ENCODE measurements at regions not wholly inside any gene's neighbourhood (a gene's known extent, or its start where the extent isn't known, plus 50 kb on each side); places are given as distances from the start of the nearest gene placed in this dataset.

DNA sequence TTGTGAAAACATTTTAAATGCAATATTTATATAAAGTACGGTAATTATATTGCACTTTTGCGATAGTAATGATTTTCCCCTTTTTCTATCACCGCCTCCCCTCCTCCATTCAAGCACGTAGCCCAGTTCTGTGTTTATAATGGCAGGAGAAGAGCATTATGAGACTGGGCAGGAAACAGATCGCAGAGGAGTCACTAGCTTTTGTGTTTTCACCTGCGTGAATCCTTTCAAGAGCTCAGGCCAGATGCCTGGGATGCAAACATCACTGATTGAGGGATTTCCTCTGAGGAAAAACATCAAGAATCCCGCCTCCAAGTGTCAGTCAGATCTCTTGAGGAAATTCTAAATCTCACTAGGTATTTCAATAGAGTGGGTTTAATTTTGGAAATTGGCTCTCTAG lies 178.4 kb upstream of the FN1 start:
- DNase-seq: no peak

DNA sequence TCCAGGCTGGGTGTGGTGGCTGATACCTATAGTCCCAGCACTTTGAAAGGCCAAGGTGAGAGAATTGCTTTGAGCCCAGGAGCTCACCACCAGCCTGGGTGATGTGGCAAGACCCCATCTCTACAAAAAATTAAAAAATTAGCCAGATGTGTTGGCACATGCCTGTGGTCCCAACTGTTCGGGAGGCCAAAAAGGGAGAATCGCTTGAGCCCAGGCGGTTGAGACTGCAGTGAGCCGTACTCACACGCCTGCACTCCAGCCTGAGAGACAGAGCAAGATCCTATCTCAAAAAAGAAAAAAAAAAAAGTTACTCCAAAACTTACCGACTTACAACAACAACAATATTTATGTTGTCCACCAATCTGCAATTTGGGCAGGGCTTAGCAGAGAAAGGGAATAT lies 178.0 kb upstream of the FN1 start:
- DNase-seq: no peak

DNA sequence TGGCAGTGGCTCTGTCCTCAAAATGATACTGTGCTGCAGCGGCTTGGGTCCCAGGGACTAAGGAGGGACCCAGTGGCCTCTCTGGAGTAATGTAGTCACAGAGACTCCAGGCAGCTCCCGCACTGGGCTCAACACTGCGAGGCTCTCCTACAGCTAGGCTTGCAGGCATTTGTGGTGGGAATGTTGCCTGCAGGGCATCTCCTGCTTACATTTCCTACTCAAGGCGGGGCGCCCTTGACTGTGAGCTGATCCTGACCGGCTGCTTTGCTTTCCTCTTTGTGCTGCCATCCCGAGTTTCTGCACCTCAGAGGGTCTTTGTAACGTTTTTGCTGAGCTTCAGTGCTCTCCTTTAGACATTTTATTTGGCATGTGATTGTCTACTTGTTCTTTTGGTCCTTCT lies 177.4 kb upstream of the FN1 start:
- no peak for DNase-seq

DNA sequence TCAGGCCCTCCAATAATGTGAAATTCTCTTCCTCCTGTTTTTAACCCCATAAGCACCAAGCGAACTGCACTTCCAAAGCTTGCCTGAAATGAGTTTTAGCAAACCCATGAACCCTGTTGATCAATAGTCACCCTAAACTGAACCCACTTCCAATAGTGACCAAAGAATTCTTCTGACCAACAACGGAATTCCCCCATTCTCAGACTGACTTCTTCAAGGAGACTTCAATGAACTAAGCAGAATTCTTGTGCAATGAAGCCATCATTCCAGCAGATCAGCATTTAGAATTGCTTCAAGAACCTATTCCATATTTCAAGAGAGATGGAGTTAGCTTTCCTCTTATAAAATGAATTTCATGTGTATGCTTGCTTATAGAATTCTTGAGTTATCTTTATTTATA lies 176.9 kb upstream of the FN1 start:
- DNase-seq: no peak

DNA sequence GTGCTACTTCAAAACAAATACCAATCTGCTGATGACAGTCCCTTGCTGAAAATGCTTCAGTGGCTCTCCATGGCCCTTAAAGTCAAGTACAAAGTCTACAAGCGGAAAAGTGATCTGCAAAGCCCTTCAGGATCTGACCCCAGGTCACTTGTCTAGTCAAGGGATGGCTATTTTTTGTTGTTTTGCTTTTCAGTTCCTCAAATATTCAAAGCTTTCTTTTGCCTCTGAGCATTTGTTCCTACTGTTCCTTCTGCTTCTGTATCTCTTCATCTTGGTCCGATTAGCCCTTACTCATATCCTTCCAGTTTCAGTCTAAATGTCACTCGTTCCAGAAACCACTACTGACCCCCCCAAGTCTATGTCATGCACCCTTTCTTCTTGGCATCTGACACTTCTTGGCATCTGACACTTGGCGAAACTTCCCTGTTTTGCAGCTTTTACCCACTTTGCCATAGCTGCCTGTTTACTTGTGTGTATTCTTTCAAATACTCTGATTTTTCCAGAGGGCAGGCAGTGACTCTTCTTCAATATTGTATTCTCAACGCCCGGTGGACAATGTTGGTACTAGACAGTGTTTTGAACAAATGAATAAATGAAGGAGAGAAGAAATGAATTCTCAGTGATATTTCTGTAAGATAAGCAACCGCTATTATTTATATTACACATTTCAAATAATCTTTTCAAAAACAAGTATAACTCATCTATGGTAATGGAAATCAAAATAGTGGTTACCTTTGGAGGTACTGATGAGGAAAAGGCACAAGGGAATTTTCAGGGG lies 175.9 kb upstream of the FN1 start:
- no peak for DNase-seq

DNA sequence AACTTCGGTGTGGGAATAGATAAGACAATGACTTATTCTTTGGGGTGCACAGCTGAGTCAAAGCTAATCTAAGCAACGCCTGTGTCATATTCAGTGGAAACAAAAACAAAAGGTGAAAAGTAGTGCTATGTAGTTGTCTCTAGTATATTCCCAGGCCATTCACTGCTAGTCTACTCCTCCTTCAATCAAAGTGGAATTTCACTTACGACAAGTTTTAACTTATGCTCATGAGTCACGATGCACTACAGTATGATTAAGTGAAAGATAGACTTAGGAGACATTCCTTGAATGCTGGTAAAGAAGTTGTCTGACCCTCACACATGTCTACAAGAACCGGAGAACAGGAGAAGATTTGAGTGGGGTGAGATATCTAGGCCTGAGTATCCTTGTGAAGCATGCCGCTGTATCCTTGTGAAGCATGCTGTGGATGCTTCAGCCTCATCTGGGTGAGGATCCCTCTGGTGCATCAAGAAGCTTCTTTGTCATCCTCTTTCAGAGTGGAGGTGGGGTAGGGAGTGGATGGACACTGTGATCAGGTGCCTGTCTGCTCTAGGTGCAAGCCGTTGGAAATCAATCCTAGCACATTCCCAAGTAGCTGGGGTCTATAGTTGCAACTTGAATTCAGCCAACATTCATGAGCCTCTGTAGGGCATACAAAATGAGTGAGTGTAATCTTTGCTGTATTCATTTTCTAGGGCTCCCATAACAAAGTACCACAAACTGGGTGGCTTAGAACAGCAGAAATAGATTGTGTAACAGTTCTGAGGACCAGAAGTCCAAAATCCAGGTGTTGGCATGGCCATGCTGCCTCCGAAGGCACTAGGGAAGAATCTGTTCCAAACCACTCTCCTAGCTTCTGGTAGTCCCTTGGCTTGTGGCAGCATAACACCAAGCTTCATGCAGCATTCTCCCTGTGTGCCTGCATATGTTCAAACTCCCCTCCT lies 173.5 kb upstream of the FN1 start:
- DNase-seq: no peak

DNA sequence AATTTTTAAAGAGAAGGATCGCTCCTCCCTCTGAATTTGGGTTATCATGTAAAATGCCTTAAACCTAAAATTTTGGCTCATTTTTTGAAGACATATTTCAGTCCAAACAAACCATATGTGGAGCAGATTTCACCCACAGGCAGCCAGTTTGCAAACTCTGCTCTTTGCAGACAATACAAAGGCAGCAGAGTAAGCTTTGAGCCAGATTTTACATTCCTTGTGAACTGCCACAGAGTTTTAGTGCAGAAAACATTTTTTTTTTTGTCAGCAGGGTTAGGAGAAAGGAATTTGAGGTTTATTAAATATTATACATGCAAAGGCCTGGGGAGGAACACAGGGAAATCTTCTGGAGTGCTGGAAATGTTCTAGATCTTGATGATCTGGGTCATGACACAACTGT lies 171.9 kb upstream of the FN1 start:
- DNase-seq: no peak

DNA sequence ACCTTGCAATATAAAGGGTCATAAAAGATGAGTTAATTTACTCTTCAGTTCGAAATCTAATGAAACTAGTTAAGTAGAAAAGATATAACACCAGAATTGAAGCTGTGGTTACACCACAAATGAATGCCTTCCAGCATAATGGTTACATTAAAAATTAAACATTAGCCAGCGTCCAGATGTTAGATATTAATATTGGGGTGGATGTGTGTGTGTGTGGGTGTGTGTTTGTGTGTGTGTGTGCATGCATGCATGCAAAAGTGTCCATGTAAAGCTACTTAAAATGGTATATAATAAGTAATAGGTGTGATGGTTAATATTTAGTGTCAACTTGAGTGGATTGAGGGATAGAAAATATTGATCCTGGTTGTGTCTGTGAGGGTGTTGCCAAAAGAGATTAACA lies 170.4 kb upstream of the FN1 start:
- no peak for DNase-seq

DNA sequence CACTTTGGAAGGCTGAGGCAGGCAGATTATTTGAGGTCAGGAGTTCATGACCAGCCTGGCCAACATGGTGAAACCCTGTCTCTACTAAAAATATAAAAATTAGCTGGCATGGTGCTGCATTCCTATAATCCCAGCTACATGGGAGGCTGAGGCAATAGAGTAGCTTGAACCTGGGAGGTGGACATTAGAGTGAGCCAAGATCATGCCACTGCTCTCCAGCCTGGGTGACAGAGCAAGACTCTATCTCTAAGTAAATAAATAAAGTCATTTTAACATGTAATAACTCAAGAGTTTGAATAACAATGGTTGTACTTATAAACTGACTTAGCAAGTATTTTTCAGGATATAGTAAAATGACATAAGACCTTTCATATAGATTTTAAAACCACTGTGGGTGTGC lies 169.3 kb upstream of the FN1 start:
- DNase-seq: no peak

DNA sequence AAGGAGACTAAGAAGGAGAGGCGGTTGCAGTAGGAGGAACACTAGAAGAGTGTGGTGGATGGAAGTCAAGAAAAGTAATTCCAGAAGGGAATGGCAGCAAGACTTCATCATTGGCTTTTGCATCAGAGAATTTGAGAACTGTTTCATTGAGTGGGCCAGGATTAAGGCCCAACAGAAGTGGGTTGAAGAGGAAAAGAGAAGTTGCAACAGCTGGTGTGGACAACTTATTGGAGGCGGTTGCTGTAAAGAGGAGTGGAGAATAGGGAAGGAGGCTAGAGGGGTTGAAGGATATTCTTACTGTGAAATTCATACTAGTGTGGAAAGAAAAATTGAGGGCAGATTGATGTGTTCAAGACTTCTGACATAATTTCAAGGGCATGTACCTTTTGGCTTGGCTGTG lies 168.7 kb upstream of the FN1 start:
- no peak for DNase-seq

DNA sequence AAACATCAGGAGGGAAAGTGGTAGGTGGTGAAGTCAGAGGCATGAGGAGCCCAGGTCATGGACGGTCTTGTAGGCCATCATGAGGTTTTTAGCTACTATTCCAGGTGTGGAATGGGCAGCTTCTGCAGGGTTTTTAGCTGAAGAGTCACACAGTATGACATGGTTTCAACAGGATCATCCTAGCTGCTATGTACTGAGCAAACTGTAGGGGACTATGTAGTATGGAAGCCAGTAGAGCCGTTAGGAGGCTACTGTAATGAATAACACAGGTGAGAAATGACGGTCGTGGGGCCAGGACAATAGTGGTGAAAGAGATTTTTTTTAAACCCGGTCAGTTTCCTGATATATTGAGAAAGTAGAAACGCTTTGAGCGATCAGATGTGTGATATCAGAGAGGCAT lies 167.6 kb upstream of the FN1 start:
- no peak for DNase-seq

DNA sequence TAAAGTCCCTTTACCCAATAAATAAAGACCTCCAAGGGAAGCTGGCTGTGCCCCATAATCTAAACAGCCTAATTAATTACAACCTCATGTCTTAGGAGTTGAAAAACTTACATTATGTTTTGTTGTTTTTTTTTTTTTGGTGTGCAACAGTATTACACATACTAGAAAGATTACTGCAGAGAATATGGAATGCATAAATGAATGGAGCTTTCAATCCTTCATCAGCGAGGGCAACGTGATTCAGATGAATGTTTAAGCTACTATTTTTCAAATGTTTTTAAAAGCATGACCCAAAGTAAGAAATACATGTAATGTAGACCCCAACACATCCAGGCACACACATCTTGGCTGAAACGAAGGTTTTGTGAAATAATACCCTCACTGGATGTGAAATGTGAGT lies 167.1 kb upstream of the FN1 start:
- no peak for DNase-seq

DNA sequence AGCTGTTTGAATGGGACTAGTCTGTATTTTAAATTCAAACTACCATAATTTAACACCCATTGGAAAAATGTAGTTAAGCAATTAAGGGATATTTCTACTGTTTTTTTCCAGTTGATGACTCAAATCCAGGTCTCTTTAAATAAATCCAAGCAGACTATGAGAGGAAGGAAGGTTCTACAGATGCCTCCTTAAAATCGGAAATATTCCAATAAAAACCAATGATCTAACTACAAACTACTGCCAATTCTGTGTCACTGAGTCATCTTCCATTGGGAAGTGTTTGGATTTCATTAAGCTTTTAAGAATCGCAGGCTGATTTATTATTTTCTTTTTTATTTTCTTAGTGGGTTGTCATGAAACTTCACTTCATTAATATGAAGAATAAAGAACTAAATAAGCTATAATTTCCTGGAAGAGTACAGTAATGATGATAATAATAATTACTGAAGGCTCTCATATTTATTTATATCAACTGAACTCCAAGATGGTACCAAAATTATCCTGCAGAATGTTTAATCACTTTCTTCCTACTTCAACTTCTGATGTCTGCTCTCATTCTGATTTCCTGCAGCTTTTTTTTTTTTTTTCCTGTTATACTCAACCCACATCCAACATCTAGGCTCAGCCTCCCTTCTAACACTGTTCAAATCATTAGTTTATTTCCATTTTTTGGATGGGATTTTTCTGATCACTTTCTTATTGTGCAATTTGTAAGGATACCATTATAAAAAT lies 166.3 kb upstream of the FN1 start:
- DNase-seq: no peak

DNA sequence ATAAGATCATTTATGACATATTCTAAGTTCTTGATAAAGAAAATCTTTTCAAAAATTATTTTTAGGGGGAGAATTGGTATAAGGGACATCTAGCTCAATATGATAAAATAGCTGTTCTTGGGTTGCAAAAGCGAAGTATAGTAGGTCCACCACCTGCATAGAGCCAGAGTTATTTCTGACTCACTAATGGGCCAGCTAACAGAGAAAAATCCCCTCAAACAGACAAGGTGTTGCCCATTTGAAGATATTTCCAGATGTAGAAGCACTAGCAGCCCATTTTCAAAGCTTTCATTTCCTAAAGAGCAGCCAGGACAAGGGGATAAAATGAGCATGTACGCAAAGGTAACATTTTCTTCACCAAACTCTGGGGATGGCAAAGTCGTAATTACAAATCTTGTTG lies 165.7 kb upstream of the FN1 start:
- DNase-seq: no peak

DNA sequence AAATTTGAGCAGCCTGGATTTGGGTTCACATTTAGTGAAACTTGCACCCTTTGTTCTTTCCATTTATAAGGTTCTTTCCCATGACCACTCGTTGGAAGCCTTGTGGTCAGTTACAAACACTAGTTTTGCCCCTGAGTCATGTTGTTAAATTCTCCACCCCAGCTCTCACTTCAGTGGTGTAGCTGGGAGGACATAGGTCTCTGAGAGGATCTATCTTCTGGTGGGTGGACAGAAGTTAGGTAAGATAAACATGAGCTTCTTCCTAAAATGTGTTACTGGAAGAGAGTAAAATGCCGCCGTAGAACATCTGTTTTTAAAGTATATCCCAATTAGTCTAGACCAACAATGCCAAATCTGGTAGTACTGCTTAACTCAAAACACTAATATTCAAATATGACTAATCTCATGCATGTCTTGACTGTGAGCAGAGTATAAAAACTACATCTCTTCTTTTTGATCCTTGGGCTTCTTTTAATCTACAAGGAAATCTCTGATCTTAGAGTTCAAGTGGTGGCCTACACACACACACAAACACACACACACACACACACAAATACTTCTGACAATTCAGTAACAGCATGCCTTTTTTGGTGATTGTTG lies 162.6 kb upstream of the FN1 start:
- DNase-seq: no peak

DNA sequence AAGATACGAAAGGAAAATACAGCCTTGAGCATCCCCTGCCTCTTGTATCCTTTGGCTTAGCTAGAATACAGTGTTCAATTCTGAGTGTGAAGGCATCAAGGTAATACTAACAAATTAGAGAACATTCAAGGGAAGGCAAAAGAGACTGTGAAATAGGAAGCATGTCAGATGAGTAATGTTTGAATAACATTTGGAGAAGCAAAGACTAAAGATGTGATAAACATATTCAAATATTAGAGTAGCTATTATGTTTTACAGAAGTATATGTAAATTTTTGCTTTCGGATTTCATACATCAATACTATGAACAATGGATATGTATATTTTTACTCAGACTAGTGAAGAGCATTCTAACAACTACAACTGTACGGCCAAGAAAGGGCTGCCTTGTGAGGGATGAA lies 161.7 kb upstream of the FN1 start:
- no peak for DNase-seq

DNA sequence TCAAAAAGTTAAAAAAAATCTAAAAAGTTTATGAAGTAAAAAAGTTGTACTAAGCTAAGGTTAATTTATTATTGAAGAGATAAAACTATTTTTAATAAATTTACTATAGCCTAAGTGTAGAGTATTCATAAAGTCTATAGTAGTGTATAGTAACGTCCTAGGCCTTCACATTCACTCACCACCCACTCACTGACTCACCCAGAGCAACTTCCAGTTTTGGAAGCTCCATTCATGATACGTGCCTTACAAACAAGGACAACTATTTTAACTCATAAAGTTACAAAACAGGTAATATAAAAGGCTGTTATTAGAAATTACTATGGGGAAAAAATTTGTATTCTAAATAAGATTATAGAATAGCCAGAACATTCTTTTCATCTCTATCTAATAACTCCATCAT lies 158.9 kb upstream of the FN1 start:
- DNase-seq: no peak

DNA sequence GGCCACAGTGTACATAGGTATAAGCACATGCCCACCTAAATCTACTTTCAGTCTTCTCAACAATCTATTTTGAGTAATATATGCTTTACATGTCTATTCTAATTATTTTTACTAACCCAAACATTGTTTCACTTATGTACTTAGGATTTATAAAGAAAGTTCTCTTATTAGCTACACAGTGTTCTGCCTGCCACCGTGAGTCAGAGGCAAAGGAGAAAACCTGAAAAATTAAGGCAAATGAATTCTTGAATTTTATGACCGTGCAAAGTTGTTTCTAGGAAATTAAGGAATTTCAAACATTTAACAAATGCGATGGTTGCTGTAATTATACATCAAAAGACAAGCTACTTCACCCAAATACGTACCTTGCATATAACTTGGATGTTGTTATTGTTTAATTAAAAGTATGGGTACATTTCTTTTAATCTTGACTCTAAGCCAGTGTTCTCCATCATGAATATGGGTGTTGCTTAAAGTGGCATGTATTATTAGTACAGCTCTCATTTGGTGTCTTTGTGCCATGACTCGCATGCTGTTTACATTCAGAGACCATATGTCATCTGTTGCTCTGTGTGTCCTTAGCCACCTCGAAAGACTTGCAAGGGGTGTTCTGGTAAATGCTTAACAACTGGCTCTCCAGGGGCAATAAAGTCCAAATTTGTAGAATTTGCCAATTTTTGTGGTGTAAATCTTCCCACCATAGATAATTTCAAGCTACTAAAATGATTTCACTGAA lies 154.3 kb upstream of the FN1 start:
- no peak for DNase-seq

DNA sequence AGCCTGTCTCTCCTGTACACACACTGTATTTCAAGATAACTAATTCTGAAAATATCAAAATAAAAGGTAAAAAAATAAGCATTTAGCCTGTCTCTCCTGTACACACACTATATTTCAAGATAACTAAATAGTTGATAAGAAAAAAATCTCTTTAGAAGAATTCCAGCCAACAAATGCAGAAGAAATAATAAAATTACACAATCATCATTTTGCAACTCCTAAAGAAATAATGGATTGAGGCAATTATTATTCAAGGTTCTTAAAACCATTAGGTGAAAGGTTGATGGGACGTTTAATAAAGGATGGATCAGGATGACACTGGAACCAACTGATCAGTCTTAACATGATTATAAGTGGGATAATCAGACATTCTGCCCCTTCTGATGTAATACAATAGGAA lies 148.0 kb upstream of the FN1 start:
- DNase-seq: no peak

DNA sequence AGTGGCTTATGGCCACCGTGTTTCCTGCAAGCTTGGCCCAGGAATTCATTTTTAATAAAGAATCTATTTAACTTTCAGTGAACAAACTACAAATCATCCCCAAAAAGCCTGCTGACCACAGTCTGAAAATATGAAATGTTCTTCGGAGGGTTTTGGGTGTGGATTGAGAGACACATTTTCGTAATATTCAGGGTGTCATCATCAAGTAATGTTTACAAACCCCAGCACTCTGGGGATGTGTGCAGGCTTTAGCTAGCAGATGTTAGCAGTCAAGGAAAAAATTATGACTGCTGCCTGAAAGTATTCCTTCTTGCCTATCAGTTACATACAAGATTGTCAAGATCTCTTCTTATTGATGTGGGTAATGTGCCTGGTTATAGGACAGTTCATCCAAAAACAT lies 143.9 kb upstream of the FN1 start:
- no peak for DNase-seq

DNA sequence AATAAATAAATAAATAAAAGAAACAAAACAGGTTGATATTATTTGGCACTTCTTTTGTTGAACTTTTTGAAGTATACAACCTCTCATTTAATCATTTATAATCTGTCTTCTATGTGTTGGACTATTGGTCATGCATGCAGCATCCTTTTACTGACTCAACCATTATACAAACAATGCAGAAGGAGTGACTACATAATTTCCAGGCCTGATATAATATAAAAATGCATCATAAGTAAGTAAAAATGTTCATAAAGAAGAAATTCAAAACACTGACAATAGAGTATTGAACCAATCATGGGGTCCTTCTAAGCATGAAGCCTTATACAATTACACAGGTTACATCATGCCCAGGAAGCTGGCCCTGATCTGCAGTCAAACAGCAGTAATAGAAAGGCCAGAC lies 141.5 kb upstream of the FN1 start:
- DNase-seq: no peak

DNA sequence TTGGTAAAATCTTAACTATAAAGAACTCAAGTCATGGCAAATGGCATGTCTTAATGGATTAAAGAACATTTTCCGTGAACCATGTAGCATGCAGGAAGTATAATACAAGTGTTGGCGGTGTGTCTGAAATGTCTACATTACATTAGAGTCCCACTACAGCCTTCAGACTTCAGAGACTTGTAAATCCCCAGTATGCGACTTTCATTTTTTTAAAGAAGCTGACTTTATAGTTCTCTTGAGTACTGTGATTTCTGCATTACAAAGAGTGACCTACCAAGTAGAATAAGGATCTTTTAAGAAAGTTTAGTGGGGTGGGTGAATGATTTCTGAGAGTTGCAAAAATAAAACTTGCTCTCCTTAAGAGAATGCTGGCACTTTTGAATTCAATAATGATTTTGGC lies 140.7 kb upstream of the FN1 start:
- no peak for DNase-seq

DNA sequence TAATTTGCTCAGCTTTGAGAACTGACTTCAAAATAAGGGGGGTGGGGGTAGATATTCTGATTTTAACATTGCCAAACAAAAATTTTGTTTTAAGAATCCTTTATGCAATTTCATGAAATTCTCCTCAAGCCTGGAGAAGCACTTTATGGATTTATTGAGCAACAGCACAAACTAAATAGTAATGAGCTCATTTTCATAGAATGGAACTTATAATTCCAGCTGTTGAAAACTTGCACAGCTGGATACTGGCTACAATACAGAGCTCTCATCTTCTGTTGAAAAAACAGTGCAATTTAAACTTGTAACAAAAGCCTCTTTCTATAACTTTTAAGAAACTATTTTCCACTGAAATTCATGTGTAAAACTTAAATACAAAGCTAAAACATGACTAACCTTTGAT lies 137.6 kb upstream of the FN1 start:
- DNase-seq: no peak

Measured in stimulated activated naive CD4-positive, alpha-beta T cell treated with Interleukin-2 at 50 U/mL for 16 hours (primary cell).